GM18868 (cell line): ENCODE measurements at regions not wholly inside any gene's neighbourhood (a gene's known extent, or its start where the extent isn't known, plus 50 kb on each side); places are given as distances from the start of the nearest gene placed in this dataset.

Experiments used
- ATAC-seq: cut with Tn5 transposase; IDR thresholded peaks from one replicate; pipeline ENCODE4 v1.9.1; 2021; ENCODE audit warnings: mild to moderate bottlenecking, moderate library complexity; ENCODE audit not compliant: unreplicated experiment

GRCh38 chr4:137082061-137082460 is 450.2 kb downstream of the PCDH18 start:
- no peak for ATAC-seq

GRCh38 chr4:137076908-137077307 is 455.4 kb downstream of the PCDH18 start:
- no peak for ATAC-seq

- ATAC-seq = no peak
Observed at GRCh38 chr4:137075586-137075985, 456.7 kb downstream of the PCDH18 start.

- ATAC-seq = no peak
Observed at GRCh38 chr4:137070614-137071013, 461.7 kb downstream of the PCDH18 start.

GRCh38 chr4:137069473-137069872 is 462.8 kb downstream of the PCDH18 start:
- ATAC-seq = peak; percentile 54

- no peak for ATAC-seq
Observed at GRCh38 chr4:137067735-137068134, 464.6 kb downstream of the PCDH18 start.

GRCh38 chr4:137065311-137065710 is 467.0 kb downstream of the PCDH18 start:
- ATAC-seq = no peak

GRCh38 chr4:137063961-137064360 is 468.3 kb downstream of the PCDH18 start:
- no peak for ATAC-seq

GRCh38 chr4:137043184-137043583 is 489.1 kb downstream of the PCDH18 start:
- ATAC-seq = no peak

GRCh38 chr4:137039370-137039769 is 492.9 kb downstream of the PCDH18 start:
- ATAC-seq = no peak

GRCh38 chr4:137032222-137032621 is 500.1 kb downstream of the PCDH18 start:
- ATAC-seq = no peak

- no peak for ATAC-seq
Observed at GRCh38 chr4:137029026-137029425, 503.3 kb downstream of the PCDH18 start.

- no peak for ATAC-seq
Observed at GRCh38 chr4:137025484-137026059, 506.7 kb downstream of the PCDH18 start.

- ATAC-seq = no peak
Observed at GRCh38 chr4:137015426-137016409, 516.6 kb downstream of the PCDH18 start.

- ATAC-seq = no peak
Observed at GRCh38 chr4:137000432-137000831, 531.9 kb downstream of the PCDH18 start.

GRCh38 chr4:136992032-136992431 is 540.3 kb downstream of the PCDH18 start:
- no peak for ATAC-seq

GRCh38 chr4:136985683-136986082 is 546.6 kb downstream of the PCDH18 start:
- no peak for ATAC-seq

- no peak for ATAC-seq
Observed at GRCh38 chr4:136967069-136967468, 565.2 kb downstream of the PCDH18 start.

GRCh38 chr4:136965478-136965877 is 566.8 kb downstream of the PCDH18 start:
- ATAC-seq = no peak

- no peak for ATAC-seq
Observed at GRCh38 chr4:136962868-136963267, 569.4 kb downstream of the PCDH18 start.

- no peak for ATAC-seq
Observed at GRCh38 chr4:136946307-136946907, 585.9 kb downstream of the PCDH18 start.

- no peak for ATAC-seq
Observed at GRCh38 chr4:136939781-136940180, 592.5 kb downstream of the PCDH18 start.
